Calu3 (cell line): ENCODE measurements at regions not wholly inside any gene's neighbourhood (a gene's known extent, or its start where the extent isn't known, plus 50 kb on each side); places are given as distances from the start of the nearest gene placed in this dataset.

ENCODE experiments used
- BruUV-seq: library from RNA; stranded (reverse); fragments of 400-500 nt; replicated peaks from 2 replicates; lab custom pipeline; 2021; lab: Mats Ljungman, UMichigan
- CTCF ChIA-PET: fragments of 300-600 bp; sonication (Branson Sonifier 250); formaldehyde crosslinking; loops from one replicate; lab custom pipeline; 2022; ENCODE audit warnings: antibody characterized with exemption; lab: Charles Lee
- DNase-seq: peaks from one replicate; pipeline ENCODE4 v3.0.0; 2022
- H3K27ac Mint-ChIP-seq: one replicate; pipeline ENCODE4 v1.8.0; 2022; ENCODE audit warnings: mixed read lengths; ENCODE audit not compliant: unreplicated experiment
- H3K27me3 Mint-ChIP-seq: one replicate; pipeline ENCODE4 v1.8.0; 2022; ENCODE audit warnings: mixed read lengths; ENCODE audit not compliant: unreplicated experiment
- H3K36me3 Mint-ChIP-seq: one replicate; pipeline ENCODE4 v1.8.0; 2022; ENCODE audit warnings: mild to moderate bottlenecking, moderate library complexity, mixed read lengths; ENCODE audit not compliant: insufficient read depth, unreplicated experiment
- H3K4me1 Mint-ChIP-seq: one replicate; pipeline ENCODE4 v1.8.0; 2022; ENCODE audit warnings: mild to moderate bottlenecking, low read depth, mixed read lengths; ENCODE audit not compliant: unreplicated experiment
- H3K4me3 Mint-ChIP-seq: one replicate; pipeline ENCODE4 v1.8.0; 2022; ENCODE audit warnings: mild to moderate bottlenecking, low read depth, moderate library complexity, mixed read lengths; ENCODE audit not compliant: unreplicated experiment
- H3K9me3 Mint-ChIP-seq: one replicate; pipeline ENCODE4 v1.8.0; 2022; ENCODE audit warnings: low read depth, mixed read lengths; ENCODE audit not compliant: unreplicated experiment
- intact Hi-C: fragments of 100-400 bp; cut with micrococcal nuclease; formaldehyde crosslinking; loops from one replicate; pipeline ENCODE4 v1.10.0; 2022; ENCODE audit not compliant: unreplicated experiment
- TF ChIP-seq, protein P1 (sequence below): fragments of 200-600 bp; IDR thresholded peaks from one replicate; pipeline ENCODE4 v1.8.0; 2022; ENCODE audit warnings: antibody characterized with exemption; ENCODE audit not compliant: unreplicated experiment

DNA sequence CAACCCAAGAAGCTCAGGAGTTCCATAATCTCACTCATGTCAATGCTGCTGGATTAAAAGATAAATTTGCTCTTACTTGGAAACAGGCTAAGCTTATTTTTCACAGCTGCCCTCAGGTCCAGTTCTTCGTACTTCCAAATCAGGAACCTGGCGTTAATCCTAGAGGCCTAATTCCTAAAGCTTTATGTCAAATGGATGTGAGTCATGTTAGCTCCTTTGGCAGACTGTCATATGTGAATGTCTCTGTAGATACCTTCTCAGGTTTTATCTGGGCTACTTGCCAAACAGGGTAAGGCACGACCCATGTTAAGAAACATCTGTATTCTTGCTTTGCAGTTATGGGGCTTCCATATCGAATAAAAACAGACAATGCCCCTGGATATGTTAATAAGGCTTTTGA, 504.6 kb downstream of the ALG10 start:
- H3K36me3 Mint-ChIP-seq: no peaks in the 10 kb centered on the region
- no peak overlapping the region for H3K4me3 Mint-ChIP-seq
- no peaks in the 10 kb centered on the region for H3K27me3 Mint-ChIP-seq
- no TSS peak for BruUV-seq
- CTCF ChIA-PET: no interaction called here
- peaks cover 19% of the 10 kb centered on the region for H3K9me3 Mint-ChIP-seq
- DNase-seq: no peak
- no peak overlapping the region for H3K27ac Mint-ChIP-seq
- H3K4me1 Mint-ChIP-seq: no peaks in the 10 kb centered on the region
- TF ChIP-seq, protein P1, sequence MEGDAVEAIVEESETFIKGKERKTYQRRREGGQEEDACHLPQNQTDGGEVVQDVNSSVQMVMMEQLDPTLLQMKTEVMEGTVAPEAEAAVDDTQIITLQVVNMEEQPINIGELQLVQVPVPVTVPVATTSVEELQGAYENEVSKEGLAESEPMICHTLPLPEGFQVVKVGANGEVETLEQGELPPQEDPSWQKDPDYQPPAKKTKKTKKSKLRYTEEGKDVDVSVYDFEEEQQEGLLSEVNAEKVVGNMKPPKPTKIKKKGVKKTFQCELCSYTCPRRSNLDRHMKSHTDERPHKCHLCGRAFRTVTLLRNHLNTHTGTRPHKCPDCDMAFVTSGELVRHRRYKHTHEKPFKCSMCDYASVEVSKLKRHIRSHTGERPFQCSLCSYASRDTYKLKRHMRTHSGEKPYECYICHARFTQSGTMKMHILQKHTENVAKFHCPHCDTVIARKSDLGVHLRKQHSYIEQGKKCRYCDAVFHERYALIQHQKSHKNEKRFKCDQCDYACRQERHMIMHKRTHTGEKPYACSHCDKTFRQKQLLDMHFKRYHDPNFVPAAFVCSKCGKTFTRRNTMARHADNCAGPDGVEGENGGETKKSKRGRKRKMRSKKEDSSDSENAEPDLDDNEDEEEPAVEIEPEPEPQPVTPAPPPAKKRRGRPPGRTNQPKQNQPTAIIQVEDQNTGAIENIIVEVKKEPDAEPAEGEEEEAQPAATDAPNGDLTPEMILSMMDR: no peak
- intact Hi-C loops: no loop called here

DNA sequence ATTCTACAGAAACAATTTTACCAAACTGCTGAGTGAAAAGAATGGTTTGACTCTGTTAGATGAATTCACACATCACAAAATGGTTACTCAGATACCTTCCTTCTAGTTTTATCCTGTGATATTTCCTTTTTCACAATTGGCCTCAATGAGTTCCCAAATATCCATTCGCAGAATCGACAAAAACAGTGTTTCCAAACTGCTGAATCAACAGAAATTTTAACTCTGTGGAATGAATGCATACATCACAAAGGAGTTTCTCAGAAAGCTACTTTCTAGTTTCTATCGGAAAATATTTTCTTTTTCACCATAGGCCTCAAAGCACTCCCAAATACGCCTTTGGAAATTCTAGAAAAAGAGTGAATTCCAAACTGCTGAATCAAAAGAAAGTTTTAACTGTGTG, 525.0 kb downstream of the ALG10 start:
- no TSS peak for BruUV-seq
- Mint-ChIP-seq H3K4me1 (no peaks in the 10 kb centered on the region), H3K27me3 (no peaks in the 10 kb centered on the region), H3K36me3 (no peaks in the 10 kb centered on the region), H3K4me3 (no peak overlapping the region), H3K27ac (no peak overlapping the region), H3K9me3 (peaks cover 11% of the 10 kb centered on the region)
- CTCF ChIA-PET: no interaction called here
- no peak for DNase-seq
- intact Hi-C loops: no loop called here
- TF ChIP-seq, protein P1: no peak

DNA sequence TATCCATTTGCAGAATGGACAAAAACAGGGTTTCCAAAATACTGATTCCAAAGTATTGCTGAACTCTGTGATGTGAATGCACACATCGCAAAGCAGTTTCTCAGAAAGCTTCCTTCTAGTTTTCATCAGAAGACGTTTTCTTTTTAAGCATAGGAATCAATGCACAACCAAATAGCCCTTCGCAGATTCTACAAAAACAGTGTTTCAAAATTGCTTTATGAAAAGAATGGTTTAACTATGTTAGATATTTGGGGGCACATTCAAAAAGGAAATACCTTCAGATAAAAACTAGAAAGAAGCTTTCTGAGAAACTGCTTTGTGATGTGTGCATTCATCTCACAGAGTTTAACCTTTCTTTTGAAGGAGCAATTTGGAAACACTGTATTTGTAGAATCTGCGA, 569.7 kb downstream of the ALG10 start:
- Mint-ChIP-seq H3K36me3 (no peaks in the 10 kb centered on the region), H3K27ac (no peak overlapping the region), H3K27me3 (no peaks in the 10 kb centered on the region), H3K9me3 (peaks cover 21% of the 10 kb centered on the region), H3K4me3 (no peak overlapping the region), H3K4me1 (no peaks in the 10 kb centered on the region)
- intact Hi-C loops: no loop called here
- CTCF ChIA-PET: no interaction called here
- BruUV-seq: no TSS peak
- DNase-seq: no peak
- TF ChIP-seq, protein P1: no peak

DNA sequence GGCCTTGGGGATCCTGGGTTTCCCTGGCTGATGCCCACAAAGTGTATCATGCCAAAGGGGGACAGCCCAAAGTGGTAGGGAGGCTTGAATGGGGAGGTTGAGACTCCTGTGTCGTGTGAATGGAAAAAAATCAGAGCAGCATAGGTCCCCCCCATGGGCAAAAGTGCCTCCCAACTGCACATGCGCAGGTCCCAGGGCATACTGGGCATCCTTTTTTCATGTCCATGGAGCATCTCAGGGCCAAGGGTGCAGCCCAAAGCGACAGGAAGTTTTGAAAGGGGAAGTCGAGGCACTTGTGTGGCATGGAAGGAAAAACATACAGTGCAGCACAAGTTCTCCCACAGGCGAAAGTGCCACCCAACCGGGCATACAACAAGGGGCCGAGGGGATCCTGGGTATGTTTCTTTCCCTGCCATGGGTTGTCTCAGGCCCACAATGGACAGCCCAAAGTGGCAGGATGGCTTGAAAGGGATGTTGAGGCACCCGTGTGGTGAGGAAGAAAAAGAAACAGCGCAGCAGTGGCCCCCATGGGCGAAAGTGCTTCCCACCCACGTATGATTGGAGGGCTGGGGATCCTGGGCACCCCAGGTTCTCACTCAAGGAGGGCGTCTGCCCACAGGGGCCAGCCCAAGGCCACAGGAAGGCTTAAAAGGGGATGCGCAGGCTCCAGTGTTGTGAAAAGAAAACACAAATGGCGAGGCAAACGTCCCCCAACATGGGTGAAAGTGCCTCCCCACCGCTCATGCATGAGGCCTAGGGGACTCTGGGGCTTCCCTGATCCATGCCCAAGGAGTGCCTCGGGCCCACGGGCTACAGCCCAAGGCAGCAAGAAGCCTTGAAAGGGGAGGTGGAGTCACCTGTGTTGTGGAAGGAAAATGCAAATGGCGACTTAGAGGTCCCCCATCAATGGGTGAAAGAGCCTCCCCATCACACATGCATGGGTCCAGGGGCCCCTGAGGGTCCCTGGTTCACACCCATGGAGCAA, 573.7 kb downstream of the ALG10 start:
- Mint-ChIP-seq H3K9me3 (peaks cover 24% of the 10 kb centered on the region), H3K36me3 (no peaks in the 10 kb centered on the region), H3K27ac (no peak overlapping the region), H3K4me3 (no peak overlapping the region), H3K4me1 (no peaks in the 10 kb centered on the region), H3K27me3 (no peaks in the 10 kb centered on the region)
- no TSS peak for BruUV-seq
- no peak for DNase-seq
- intact Hi-C loops: no loop called here
- TF ChIP-seq, protein P1: no peak
- CTCF ChIA-PET: no interaction called here
